Lower leg skin (tissue), 3 donors: ENCODE measurements at regions not wholly inside any gene's neighbourhood (a gene's known extent, or its start where the extent isn't known, plus 50 kb on each side); places are given as distances from the start of the nearest gene placed in this dataset.

Source experiments
- POLR2A ChIP-seq, 2 donors: fragments of 450-650 bp; IDR thresholded peaks; one replicate each; pipeline ENCODE4 v1.6.1; 2016 to 2017; ENCODE audit warnings: antibody characterized with exemption in 2 of 2, mild to moderate bottlenecking in 1 of 2, moderate library complexity in 1 of 2
- TF ChIP-seq, protein P1 (sequence below), 3 donors: fragments of 450-650 bp; IDR thresholded peaks; one replicate each; pipeline ENCODE4 v1.5.1; 2016; ENCODE audit warnings: antibody characterized with exemption in 3 of 3, mild to moderate bottlenecking in 3 of 3, moderate library complexity in 2 of 3

DNA sequence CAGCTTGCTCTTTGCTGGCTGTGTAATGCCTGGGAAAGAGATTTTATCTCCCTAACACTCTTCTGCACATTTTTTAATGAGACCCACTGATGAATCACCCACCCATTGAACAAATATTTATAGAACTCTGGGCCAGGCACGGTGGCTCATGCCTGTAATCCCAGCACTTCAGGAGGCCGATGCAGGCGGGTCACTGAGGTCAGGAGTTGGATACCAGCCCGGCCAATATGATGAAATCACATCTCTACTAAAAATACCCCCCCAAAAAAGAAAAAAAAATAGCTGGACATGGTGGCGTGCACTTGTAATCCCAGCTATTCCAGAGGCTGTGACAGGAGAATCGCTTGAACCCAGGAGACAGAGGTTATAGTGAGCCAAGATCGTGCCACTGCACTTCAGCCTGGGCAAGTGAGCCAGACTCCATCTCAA lies 82.1 kb upstream of the SIRPA start:
- TF ChIP-seq, protein P1, sequence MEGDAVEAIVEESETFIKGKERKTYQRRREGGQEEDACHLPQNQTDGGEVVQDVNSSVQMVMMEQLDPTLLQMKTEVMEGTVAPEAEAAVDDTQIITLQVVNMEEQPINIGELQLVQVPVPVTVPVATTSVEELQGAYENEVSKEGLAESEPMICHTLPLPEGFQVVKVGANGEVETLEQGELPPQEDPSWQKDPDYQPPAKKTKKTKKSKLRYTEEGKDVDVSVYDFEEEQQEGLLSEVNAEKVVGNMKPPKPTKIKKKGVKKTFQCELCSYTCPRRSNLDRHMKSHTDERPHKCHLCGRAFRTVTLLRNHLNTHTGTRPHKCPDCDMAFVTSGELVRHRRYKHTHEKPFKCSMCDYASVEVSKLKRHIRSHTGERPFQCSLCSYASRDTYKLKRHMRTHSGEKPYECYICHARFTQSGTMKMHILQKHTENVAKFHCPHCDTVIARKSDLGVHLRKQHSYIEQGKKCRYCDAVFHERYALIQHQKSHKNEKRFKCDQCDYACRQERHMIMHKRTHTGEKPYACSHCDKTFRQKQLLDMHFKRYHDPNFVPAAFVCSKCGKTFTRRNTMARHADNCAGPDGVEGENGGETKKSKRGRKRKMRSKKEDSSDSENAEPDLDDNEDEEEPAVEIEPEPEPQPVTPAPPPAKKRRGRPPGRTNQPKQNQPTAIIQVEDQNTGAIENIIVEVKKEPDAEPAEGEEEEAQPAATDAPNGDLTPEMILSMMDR (IDR thresholded peaks at IDR 0.05) = no peak
- no peak for TF ChIP-seq POLR2A (IDR thresholded peaks at IDR 0.05)
